Thoracic aorta (tissue), 2 donors: ENCODE measurements at regions not wholly inside any gene's neighbourhood (a gene's known extent, or its start where the extent isn't known, plus 50 kb on each side); places are given as distances from the start of the nearest gene placed in this dataset.

Source experiments
- ATAC-seq: fragments of 150-250 bp; one replicate; pipeline ENCODE4 v1.8.0; 2017; ENCODE audit warnings: low read depth; ENCODE audit not compliant: insufficient number of reproducible peaks, low FRiP score
- DNase-seq: peaks from one replicate; pipeline ENCODE4 v3.0.0-alpha.2; 2020; ENCODE audit warnings: low spot score
- H3K27ac ChIP-seq, 2 donors: fragments of 200-600 bp; sonication (generic); 1 replicate in 1 of 2; 2 replicates in 1 of 2; pipeline ENCODE4 v1.5.1; 2016; ENCODE audit warnings: mild to moderate bottlenecking in 2 of 2, moderate library complexity in 2 of 2
- H3K27me3 ChIP-seq: fragments of 200-600 bp; sonication (generic); replicated peaks from 2 replicates; pipeline ENCODE4 v1.6.0; 2016; ENCODE audit warnings: mild to moderate bottlenecking; ENCODE audit not compliant: insufficient read depth
- H3K36me3 ChIP-seq: fragments of 200-600 bp; sonication (generic); one replicate; pipeline ENCODE4 v1.5.1; 2016
- H3K4me1 ChIP-seq, 2 donors: fragments of 200-600 bp; sonication (generic); 1 replicate in 1 of 2; 2 replicates in 1 of 2; pipeline versions ENCODE4 v1.5.1 to v1.6.0; 2016; ENCODE audit warnings: low read depth in 2 of 2, mild to moderate bottlenecking in 1 of 2; ENCODE audit not compliant: control insufficient read depth in 1 of 2
- H3K4me3 ChIP-seq: fragments of 200-600 bp; sonication (generic); 2 replicates; pipeline ENCODE4 v1.5.1; 2016; ENCODE audit warnings: mild to moderate bottlenecking
- H3K9me3 ChIP-seq: fragments of 200-600 bp; sonication (generic); 2 replicates; pipeline ENCODE4 v1.5.1; 2016
- CTCF ChIP-seq: fragments of 200-600 bp; sonication (generic); IDR thresholded peaks from one replicate; pipeline ENCODE4 v1.5.1; 2019; ENCODE audit warnings: antibody characterized with exemption

- Histone ChIP-seq H3K9me3 (no peaks in the 10 kb centered on the region), H3K27me3 (no peaks in the 10 kb centered on the region), H3K4me1 (no peaks in the 10 kb centered on the region), H3K27ac (no peak overlapping the region), H3K36me3 (no peaks in the 10 kb centered on the region), H3K4me3 (no peak overlapping the region)
- ATAC-seq = no peak
- no peak for TF ChIP-seq CTCF
- no peak for DNase-seq
Measured at GRCh38 chr18:54023471-54023870, 201.0 kb downstream of the MBD2 start.

- ATAC-seq (no peak), DNase-seq (no peak)
- no peak overlapping the region for H3K27ac ChIP-seq
- H3K9me3 ChIP-seq = no peaks in the 10 kb centered on the region
- TF ChIP-seq CTCF = no peak
- no peak overlapping the region for H3K4me3 ChIP-seq
- no peaks in the 10 kb centered on the region for H3K4me1 ChIP-seq
- H3K27me3 ChIP-seq = no peaks in the 10 kb centered on the region
- no peaks in the 10 kb centered on the region for H3K36me3 ChIP-seq
Measured at GRCh38 chr18:54020966-54021365, 203.5 kb downstream of the MBD2 start.

GRCh38 chr18:54020156-54020745, 204.2 kb downstream of the MBD2 start:
- Histone ChIP-seq H3K27me3 (no peaks in the 10 kb centered on the region), H3K36me3 (no peaks in the 10 kb centered on the region), H3K27ac (no peak overlapping the region), H3K4me3 (no peak overlapping the region), H3K4me1 (no peaks in the 10 kb centered on the region), H3K9me3 (no peaks in the 10 kb centered on the region)
- no peak for TF ChIP-seq CTCF
- no peak for DNase-seq
- ATAC-seq = no peak

GRCh38 chr18:54019641-54020040, 204.8 kb downstream of the MBD2 start:
- no peaks in the 10 kb centered on the region for H3K27me3 ChIP-seq
- DNase-seq (no peak), ATAC-seq (no peak)
- H3K27ac ChIP-seq = no peak overlapping the region
- H3K36me3 ChIP-seq = no peaks in the 10 kb centered on the region
- no peak for TF ChIP-seq CTCF
- H3K4me1 ChIP-seq = no peaks in the 10 kb centered on the region
- no peaks in the 10 kb centered on the region for H3K9me3 ChIP-seq
- H3K4me3 ChIP-seq = no peak overlapping the region

- Histone ChIP-seq H3K36me3 (no peaks in the 10 kb centered on the region), H3K27ac (no peak overlapping the region), H3K4me3 (no peak overlapping the region), H3K4me1 (no peaks in the 10 kb centered on the region), H3K27me3 (no peaks in the 10 kb centered on the region), H3K9me3 (no peaks in the 10 kb centered on the region)
- no peak for DNase-seq
- no peak for TF ChIP-seq CTCF
- ATAC-seq = no peak
Measured at GRCh38 chr18:54013452-54013851, 211.0 kb downstream of the MBD2 start.
